Sciatic nerve (tissue), 2 donors: ENCODE measurements at regions not wholly inside any gene's neighbourhood (a gene's known extent, or its start where the extent isn't known, plus 50 kb on each side); places are given as distances from the start of the nearest gene placed in this dataset.
"Not testable (repeated sequence)": the region's sequence is repeated elsewhere in the genome, so short reads cannot be mapped to it uniquely, and the experiment has no call there.

Experiments used
- ATAC-seq: fragments of 200-7000 bp; cut with Tn5 transposase; one replicate; pipeline ENCODE4 v1.9.1; 2020; ENCODE audit warnings: mild to moderate bottlenecking, moderate library complexity
- DNase-seq: peaks from one replicate; pipeline ENCODE4 v3.0.0-alpha.2; 2020; ENCODE audit warnings: low spot score
- intact Hi-C: fragments of 100-400 bp; cut with DNase I; formaldehyde crosslinking; loops from one replicate; pipeline ENCODE4 v1.14.2; 2022
- donor health status: DM: no; HTN: no; CAD: no.
- donor health status: DM: no; HTN: no; CAD: no.

GRCh38 chr9:109994141-109994540, 213.8 kb downstream of the C9orf152 start:
- no peak for ATAC-seq
- intact Hi-C loops: no loop called here
- DNase-seq: no peak

- no peak for ATAC-seq
- intact Hi-C loops: no loop called here
- DNase-seq: no peak
Measured at GRCh38 chr9:109996936-109997580, 210.9 kb downstream of the C9orf152 start.

GRCh38 chr9:109997682-109998081, 210.3 kb downstream of the C9orf152 start:
- intact Hi-C loops: no loop called here
- no peak for ATAC-seq
- no peak for DNase-seq

GRCh38 chr9:110005521-110005920, 202.4 kb downstream of the C9orf152 start:
- intact Hi-C loops, DNase-seq, ATAC-seq: not testable (repeated sequence)

- DNase-seq (no peak), ATAC-seq (no peak)
- intact Hi-C loops: no loop called here
Measured at GRCh38 chr9:110006657-110007056, 201.3 kb downstream of the C9orf152 start.

GRCh38 chr9:110007477-110008270, 200.3 kb downstream of the C9orf152 start:
- ATAC-seq: no peak
- intact Hi-C loops: no loop called here

GRCh38 chr9:110008663-110009062, 199.3 kb downstream of the C9orf152 start:
- no peak for DNase-seq
- ATAC-seq: no peak
- intact Hi-C loops: no loop called here

More at GRCh38 chr9:110007477-110008270, 200.3 kb downstream of the C9orf152 start:
- DNase-seq: no peak

GRCh38 chr9:110011628-110012320, 196.2 kb downstream of the C9orf152 start:
- intact Hi-C loops: no loop called here
- DNase-seq (no peak), ATAC-seq (no peak)

GRCh38 chr9:110013064-110013463, 194.9 kb downstream of the C9orf152 start:
- ATAC-seq: no peak
- intact Hi-C loops: no loop called here

GRCh38 chr9:110015759-110016158, 192.2 kb downstream of the C9orf152 start:
- no peak for DNase-seq
- no peak for ATAC-seq
- intact Hi-C loops: no loop called here

More at GRCh38 chr9:110013064-110013463, 194.9 kb downstream of the C9orf152 start:
- no peak for DNase-seq

GRCh38 chr9:110016340-110016739, 191.6 kb downstream of the C9orf152 start:
- no peak for ATAC-seq
- intact Hi-C loops: no loop called here
- DNase-seq: no peak

GRCh38 chr9:110020216-110020615, 187.7 kb downstream of the C9orf152 start:
- intact Hi-C loops, DNase-seq, ATAC-seq: not testable (repeated sequence)

- intact Hi-C loops: no loop called here
- DNase-seq: no peak
- ATAC-seq: peak; percentile 57
Measured at GRCh38 chr9:110021891-110022290, 186.1 kb downstream of the C9orf152 start.

GRCh38 chr9:110023221-110023620, 184.7 kb downstream of the C9orf152 start:
- intact Hi-C loops, ATAC-seq, DNase-seq: not testable (repeated sequence)

GRCh38 chr9:110025551-110026170, 182.3 kb downstream of the C9orf152 start:
- DNase-seq: no peak
- no peak for ATAC-seq
- intact Hi-C loops: no loop called here

- intact Hi-C loops: no loop called here
- DNase-seq (no peak), ATAC-seq (peak; percentile 95)
Measured at GRCh38 chr9:110027671-110028081, 180.3 kb downstream of the C9orf152 start.

GRCh38 chr9:110028271-110028670, 179.7 kb downstream of the C9orf152 start:
- intact Hi-C loops: no loop called here
- ATAC-seq (peak; percentile 66), DNase-seq (no peak)

GRCh38 chr9:110028676-110029075, 179.3 kb downstream of the C9orf152 start:
- intact Hi-C loops: no loop called here
- DNase-seq (no peak), ATAC-seq (peak; percentile 78)

- intact Hi-C loops: no loop called here
- DNase-seq (no peak), ATAC-seq (peak; percentile 47)
Measured at GRCh38 chr9:110029429-110029955, 178.5 kb downstream of the C9orf152 start.
